ENCODE measurements at regions not wholly inside any gene's neighbourhood (a gene's known extent, or its start where the extent isn't known, plus 50 kb on each side); places are given as distances from the start of the nearest gene placed in this dataset.

DNA sequence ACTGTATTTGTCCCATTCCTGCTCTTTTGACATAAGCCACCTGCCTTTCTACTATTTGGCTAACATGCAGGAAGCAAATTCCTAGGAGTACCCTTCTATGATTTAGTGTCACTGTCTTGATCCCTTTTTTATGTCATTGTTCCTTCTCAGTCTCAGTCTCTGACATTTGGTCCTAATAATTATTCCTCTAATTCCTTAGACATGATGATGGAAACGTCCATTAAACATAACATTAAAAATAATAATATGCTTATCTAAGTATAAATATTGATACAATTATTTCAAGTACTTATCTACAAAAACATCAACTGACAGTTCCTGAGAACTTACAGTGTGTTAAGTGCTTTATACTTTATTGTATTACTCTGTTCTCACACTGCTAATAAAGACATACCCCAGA, 857.0 kb upstream of the LCORL start:
- TF ChIP-seq, protein P1, sequence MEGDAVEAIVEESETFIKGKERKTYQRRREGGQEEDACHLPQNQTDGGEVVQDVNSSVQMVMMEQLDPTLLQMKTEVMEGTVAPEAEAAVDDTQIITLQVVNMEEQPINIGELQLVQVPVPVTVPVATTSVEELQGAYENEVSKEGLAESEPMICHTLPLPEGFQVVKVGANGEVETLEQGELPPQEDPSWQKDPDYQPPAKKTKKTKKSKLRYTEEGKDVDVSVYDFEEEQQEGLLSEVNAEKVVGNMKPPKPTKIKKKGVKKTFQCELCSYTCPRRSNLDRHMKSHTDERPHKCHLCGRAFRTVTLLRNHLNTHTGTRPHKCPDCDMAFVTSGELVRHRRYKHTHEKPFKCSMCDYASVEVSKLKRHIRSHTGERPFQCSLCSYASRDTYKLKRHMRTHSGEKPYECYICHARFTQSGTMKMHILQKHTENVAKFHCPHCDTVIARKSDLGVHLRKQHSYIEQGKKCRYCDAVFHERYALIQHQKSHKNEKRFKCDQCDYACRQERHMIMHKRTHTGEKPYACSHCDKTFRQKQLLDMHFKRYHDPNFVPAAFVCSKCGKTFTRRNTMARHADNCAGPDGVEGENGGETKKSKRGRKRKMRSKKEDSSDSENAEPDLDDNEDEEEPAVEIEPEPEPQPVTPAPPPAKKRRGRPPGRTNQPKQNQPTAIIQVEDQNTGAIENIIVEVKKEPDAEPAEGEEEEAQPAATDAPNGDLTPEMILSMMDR (conservative IDR thresholded peaks at IDR 0.05; ENCODE audit: control insufficient read depth, insufficient read depth, low read depth, low read length): no peak
- H3K4me3 ChIP-seq (ENCODE audit: control insufficient read depth, low read depth, low read length): no peak overlapping the region
- no peak for DNase-seq (ENCODE audit: low read depth)

DNA sequence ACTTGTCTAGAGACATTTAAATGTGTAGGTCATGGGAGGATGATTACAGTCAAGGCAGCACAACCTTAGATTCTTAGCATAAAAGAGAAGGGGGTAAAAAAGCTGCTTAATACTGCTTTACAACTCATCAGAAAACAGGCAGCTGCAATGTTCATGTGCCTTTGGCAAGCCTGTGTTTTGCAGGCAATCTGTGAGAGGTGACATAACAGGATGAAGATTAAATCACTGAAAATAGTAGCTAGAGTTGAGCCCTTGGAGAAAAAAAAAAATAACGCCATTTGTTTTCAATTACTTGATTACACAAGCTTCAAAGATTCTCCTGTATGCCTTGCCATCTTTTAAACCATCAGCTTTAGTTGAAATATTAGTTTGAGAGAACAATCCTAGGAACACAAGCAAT, 847.6 kb upstream of the LCORL start:
- DNase-seq (ENCODE audit: low read depth): peak; percentile 22
- TF ChIP-seq, protein P1 (conservative IDR thresholded peaks at IDR 0.05; ENCODE audit: control insufficient read depth, insufficient read depth, low read depth, low read length): no peak
- no peak overlapping the region for H3K4me3 ChIP-seq (ENCODE audit: control insufficient read depth, low read depth, low read length)

DNA sequence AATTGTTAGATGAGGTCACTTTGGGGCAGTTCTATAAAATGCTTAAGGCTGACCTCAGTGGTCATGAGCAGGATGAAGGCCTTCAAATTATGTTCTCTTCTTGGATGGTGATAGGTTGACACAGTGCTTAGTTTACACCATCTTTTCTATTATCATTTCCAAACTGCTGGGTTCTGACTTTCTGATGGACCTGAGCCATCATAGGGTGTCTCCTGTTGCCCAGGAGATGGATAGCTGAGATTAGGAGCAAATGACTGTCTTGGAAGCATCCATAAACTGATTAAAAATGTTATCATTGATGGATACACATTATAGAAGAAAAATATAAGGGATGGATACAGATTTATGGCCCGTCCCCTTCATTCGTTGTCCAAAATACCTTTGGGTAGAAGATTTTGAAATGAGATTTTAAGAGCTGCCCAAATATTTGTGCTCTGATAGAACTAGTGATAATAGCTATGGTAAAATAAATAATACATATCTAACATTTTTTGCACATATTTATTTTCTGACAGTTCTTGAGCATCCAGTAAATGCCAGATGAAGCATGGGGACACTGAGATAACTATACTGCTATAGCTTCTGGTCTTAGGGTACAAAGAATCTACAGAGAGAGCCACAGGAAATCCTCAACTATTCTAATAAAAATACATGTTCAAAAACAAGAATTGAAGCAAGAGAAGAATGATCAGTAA, 839.4 kb upstream of the LCORL start:
- H3K4me3 ChIP-seq (ENCODE audit: control insufficient read depth, low read depth, low read length): no peak overlapping the region
- TF ChIP-seq, protein P1 (conservative IDR thresholded peaks at IDR 0.05; ENCODE audit: control insufficient read depth, insufficient read depth, low read depth, low read length): no peak
- DNase-seq (ENCODE audit: low read depth): no peak

DNA sequence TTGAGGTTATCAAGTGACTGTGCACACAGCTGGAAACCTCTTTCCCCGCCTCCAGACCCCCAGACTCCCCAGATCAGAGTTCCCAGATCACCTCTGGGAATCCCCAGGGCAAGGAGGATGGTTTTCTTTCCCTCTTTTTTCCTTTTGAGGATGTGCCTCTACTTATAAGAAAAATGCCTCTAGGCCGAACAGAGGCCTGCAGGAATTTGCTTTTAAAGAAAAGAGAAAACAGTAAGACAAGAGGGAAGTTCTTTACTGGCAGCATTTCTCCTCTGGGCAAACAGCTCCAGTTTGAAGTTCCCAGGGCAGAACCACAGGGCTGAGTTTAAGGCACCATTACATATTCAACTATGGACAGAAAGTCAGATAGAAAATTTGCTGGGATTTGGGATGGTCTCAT, 837.9 kb upstream of the LCORL start:
- TF ChIP-seq, protein P1 (conservative IDR thresholded peaks at IDR 0.05; ENCODE audit: control insufficient read depth, insufficient read depth, low read depth, low read length): no peak
- no peak for DNase-seq (ENCODE audit: low read depth)
- no peak overlapping the region for H3K4me3 ChIP-seq (ENCODE audit: control insufficient read depth, low read depth, low read length)

DNA sequence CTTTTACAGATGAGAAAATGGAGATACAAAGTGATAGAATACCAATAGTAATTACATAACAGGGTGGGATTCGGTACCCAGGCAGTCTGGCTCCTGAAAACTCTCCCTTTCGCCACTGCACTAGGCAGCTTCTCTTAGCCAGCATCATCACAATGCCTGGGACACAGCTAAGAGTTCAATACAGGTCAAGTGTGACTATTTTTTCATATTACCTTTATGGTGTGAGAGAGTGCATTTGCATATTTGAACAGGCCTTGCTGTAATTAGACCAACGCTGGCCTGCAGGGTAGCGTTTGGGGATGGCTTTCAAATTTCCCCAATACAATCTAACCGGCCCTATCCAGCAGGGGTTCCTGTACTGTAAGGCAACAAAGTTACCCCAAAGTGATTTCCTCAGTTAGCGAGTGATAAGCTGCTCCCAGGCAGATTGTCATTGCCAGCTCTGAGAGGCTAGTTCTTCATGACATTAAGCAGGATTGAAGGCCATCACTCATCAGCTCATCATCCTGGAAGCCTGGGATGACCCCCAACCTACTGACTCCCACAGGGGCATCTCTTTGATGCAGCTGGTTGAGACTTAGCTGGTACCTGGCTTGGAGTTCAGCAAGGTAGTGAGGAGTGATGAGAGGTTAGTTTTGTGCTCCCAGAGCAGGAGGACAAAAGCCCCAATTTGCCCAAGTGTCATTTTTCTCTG, 836.8 kb upstream of the LCORL start:
- no peak for DNase-seq (ENCODE audit: low read depth)
- TF ChIP-seq, protein P1 (conservative IDR thresholded peaks at IDR 0.05; ENCODE audit: control insufficient read depth, insufficient read depth, low read depth, low read length): no peak
- no peak overlapping the region for H3K4me3 ChIP-seq (ENCODE audit: control insufficient read depth, low read depth, low read length)

DNA sequence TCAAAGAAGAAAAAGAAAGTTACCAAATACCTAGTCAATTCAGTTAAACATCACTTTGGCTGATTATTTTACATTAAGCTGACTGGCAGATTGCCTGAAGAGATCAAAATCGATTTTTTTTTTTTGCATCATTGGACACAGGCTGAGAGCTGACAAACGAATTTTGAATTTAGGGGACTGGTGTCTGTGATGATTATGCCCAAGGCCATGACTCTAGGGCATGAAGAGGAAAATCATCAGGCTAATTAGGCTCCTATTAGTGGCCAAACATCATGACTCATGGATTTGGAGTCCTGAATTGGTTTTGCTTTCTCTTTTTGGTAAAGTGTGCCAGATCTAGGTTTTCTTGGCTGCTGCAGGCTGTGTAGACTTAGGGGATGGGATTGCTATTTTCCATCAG, 829.3 kb upstream of the LCORL start:
- TF ChIP-seq, protein P1 (conservative IDR thresholded peaks at IDR 0.05; ENCODE audit: control insufficient read depth, insufficient read depth, low read depth, low read length): no peak
- DNase-seq (ENCODE audit: low read depth): peak; percentile 12
- H3K4me3 ChIP-seq (ENCODE audit: control insufficient read depth, low read depth, low read length): no peak overlapping the region
